Activated CD8-positive, alpha-beta T cell treated with anti-CD3 and anti-CD28 coated beads for 36 hours (primary cell): ENCODE measurements at regions not wholly inside any gene's neighbourhood (a gene's known extent, or its start where the extent isn't known, plus 50 kb on each side); places are given as distances from the start of the nearest gene placed in this dataset.

Experiments used
- ATAC-seq: fragments of 200-7000 bp; cut with Tn5 transposase; one replicate; pipeline ENCODE4 v1.10.0; 2021; ENCODE audit warnings: mild to moderate bottlenecking, moderate library complexity
- CTCF ChIA-PET: fragments of 350-600 bp; sonication (Branson Sonifier 250); formaldehyde crosslinking; loops from one replicate; lab custom pipeline; 2021; ENCODE audit warnings: antibody characterized with exemption; lab: Charles Lee
- POLR2A ChIA-PET: fragments of 350-600 bp; sonication (Branson Sonifier 250); formaldehyde crosslinking; loops from one replicate; lab custom pipeline; 2021; ENCODE audit warnings: antibody characterized with exemption; lab: Charles Lee
- DNase-seq: peaks from one replicate; pipeline ENCODE4 v3.0.0-alpha.2; 2020
- H3K27ac Mint-ChIP-seq: one replicate; pipeline ENCODE4 v1.8.0; 2021; ENCODE audit warnings: mild to moderate bottlenecking, mixed read lengths
- H3K27me3 Mint-ChIP-seq: one replicate; pipeline ENCODE4 v1.8.0; 2021; ENCODE audit warnings: mixed read lengths
- H3K36me3 Mint-ChIP-seq: one replicate; pipeline ENCODE4 v1.8.0; 2021; ENCODE audit warnings: low read depth, mixed read lengths
- H3K4me1 Mint-ChIP-seq: one replicate; pipeline ENCODE4 v1.8.0; 2021; ENCODE audit warnings: low read depth, mixed read lengths
- H3K4me3 Mint-ChIP-seq: one replicate; pipeline ENCODE4 v1.8.0; 2021; ENCODE audit warnings: mild to moderate bottlenecking, moderate library complexity, mixed read lengths
- H3K9me3 Mint-ChIP-seq: one replicate; pipeline ENCODE4 v1.8.0; 2021; ENCODE audit warnings: mixed read lengths
- CTCF ChIP-seq: fragments of 200-600 bp; IDR thresholded peaks from one replicate; pipeline ENCODE4 v1.8.0; 2022; ENCODE audit warnings: antibody characterized with exemption, mild to moderate bottlenecking
- intact Hi-C: fragments of 100-400 bp; cut with micrococcal nuclease; formaldehyde crosslinking; loops from one replicate; pipeline ENCODE4 v1.10.0; 2022

- DNase-seq (no peak), ATAC-seq (no peak)
- CTCF ChIA-PET: no interaction called here
- Mint-ChIP-seq H3K36me3 (no peaks in the 10 kb centered on the region), H3K4me1 (no peaks in the 10 kb centered on the region), H3K4me3 (no peak overlapping the region), H3K9me3 (no peaks in the 10 kb centered on the region), H3K27ac (no peak overlapping the region), H3K27me3 (no peaks in the 10 kb centered on the region)
- POLR2A ChIA-PET: no interaction called here
- intact Hi-C loops: no loop called here
- TF ChIP-seq CTCF: no peak
Observed at GRCh38 chr3:34216711-34217335, 418.4 kb downstream of the PDCD6IP start.

- Mint-ChIP-seq H3K27me3 (no peaks in the 10 kb centered on the region), H3K9me3 (no peaks in the 10 kb centered on the region), H3K36me3 (no peaks in the 10 kb centered on the region), H3K4me1 (no peaks in the 10 kb centered on the region), H3K27ac (no peak overlapping the region), H3K4me3 (no peak overlapping the region)
- ATAC-seq (no peak), DNase-seq (no peak)
- ChIA-PET CTCF (no interaction called here), POLR2A (no interaction called here)
- intact Hi-C loops: no loop called here
- no peak for TF ChIP-seq CTCF
Observed at GRCh38 chr3:34218706-34219385, 420.4 kb downstream of the PDCD6IP start.

GRCh38 chr3:34219556-34219955, 421.1 kb downstream of the PDCD6IP start:
- no peak for DNase-seq
- Mint-ChIP-seq H3K27ac (no peak overlapping the region), H3K4me1 (no peaks in the 10 kb centered on the region), H3K9me3 (no peaks in the 10 kb centered on the region), H3K27me3 (no peaks in the 10 kb centered on the region), H3K4me3 (no peak overlapping the region), H3K36me3 (no peaks in the 10 kb centered on the region)
- POLR2A ChIA-PET: no interaction called here
- TF ChIP-seq CTCF: no peak
- CTCF ChIA-PET: no interaction called here
- intact Hi-C loops: no loop called here
- no peak for ATAC-seq

GRCh38 chr3:34225821-34226366, 427.5 kb downstream of the PDCD6IP start:
- intact Hi-C loops: no loop called here
- TF ChIP-seq CTCF: no peak

GRCh38 chr3:34229876-34230275, 431.4 kb downstream of the PDCD6IP start:
- DNase-seq (no peak), ATAC-seq (no peak)
- H3K4me3 Mint-ChIP-seq: no peak overlapping the region
- TF ChIP-seq CTCF: no peak
- H3K27ac Mint-ChIP-seq: no peak overlapping the region
- no peaks in the 10 kb centered on the region for H3K36me3 Mint-ChIP-seq
- CTCF ChIA-PET: no interaction called here
- no peaks in the 10 kb centered on the region for H3K9me3 Mint-ChIP-seq
- intact Hi-C loops: no loop called here
- H3K4me1 Mint-ChIP-seq: no peaks in the 10 kb centered on the region
- H3K27me3 Mint-ChIP-seq: no peaks in the 10 kb centered on the region
- POLR2A ChIA-PET: no interaction called here

More at GRCh38 chr3:34225821-34226366, 427.5 kb downstream of the PDCD6IP start:
- DNase-seq: no peak
- no peak for ATAC-seq
- Mint-ChIP-seq H3K27me3 (no peaks in the 10 kb centered on the region), H3K27ac (no peak overlapping the region), H3K36me3 (no peaks in the 10 kb centered on the region), H3K4me3 (no peak overlapping the region), H3K4me1 (no peaks in the 10 kb centered on the region), H3K9me3 (no peaks in the 10 kb centered on the region)
- CTCF ChIA-PET: interaction anchor here (1.0 kb wide), 1 partner anchor 10 kb away, joined by 3 read pairs; no protein-coding TSS in a partner anchor
- POLR2A ChIA-PET: no interaction called here
